IMR-90 (cell line): ENCODE measurements at regions not wholly inside any gene's neighbourhood (a gene's known extent, or its start where the extent isn't known, plus 50 kb on each side); places are given as distances from the start of the nearest gene placed in this dataset.
A peak's percentile ranks its signal among the peaks of the same experiment; 100 is the strongest.

ENCODE experiments used
- ATAC-seq: fragments of 200-7000 bp; cut with Tn5 transposase; 2 replicates; pipeline ENCODE4 v1.9.1; 2020; ENCODE audit warnings: low read depth, mild to moderate bottlenecking, moderate library complexity
- BruUV-seq: library from RNA; stranded (reverse); fragments of 400-500 nt; replicated peaks from 2 replicates; lab custom pipeline; 2021; lab: Mats Ljungman, UMichigan
- CTCF ChIA-PET: fragments of 300-600 bp; formaldehyde crosslinking; extraction: SDS; loops from one replicate; lab custom pipeline; 2021; ENCODE audit warnings: antibody characterized with exemption; lab: Yijun Ruan, JAX
- POLR2A ChIA-PET: fragments of 300-600 bp; sonication (Branson Sonifier 250); formaldehyde crosslinking; loops from one replicate; lab custom pipeline; 2022; ENCODE audit warnings: antibody characterized with exemption; ENCODE audit not compliant: unreplicated experiment; lab: Charles Lee
- DNase-seq: peaks from one replicate; pipeline ENCODE4 v3.0.0; 2013
- H2AFZ ChIP-seq: replicated peaks from 2 replicates; pipeline ENCODE3; 2013; ENCODE audit warnings: low read length, mild to moderate bottlenecking; ENCODE audit not compliant: poor library complexity
- H2AK5ac ChIP-seq: 2 replicates; pipeline ENCODE4 v1.6.1; 2013; ENCODE audit warnings: low read depth, low read length, inconsistent platforms
- H2AK9ac ChIP-seq: replicated peaks from 2 replicates; pipeline ENCODE3; 2013; ENCODE audit warnings: mild to moderate bottlenecking, low read depth, low read length, moderate library complexity; ENCODE audit not compliant: poor library complexity
- H2BK120ac ChIP-seq: 2 replicates; pipeline ENCODE4 v1.6.1; 2013; ENCODE audit warnings: low read depth, low read length, inconsistent platforms
- H2BK15ac ChIP-seq: 3 replicates; pipeline ENCODE4 v1.6.1; 2013; ENCODE audit warnings: low read depth, low read length, inconsistent platforms
- H2BK20ac ChIP-seq: 2 replicates; pipeline ENCODE4 v1.6.1; 2013; ENCODE audit warnings: low read depth, mild to moderate bottlenecking, inconsistent platforms, low read length, moderate library complexity
- H2BK5ac ChIP-seq: 2 replicates; pipeline ENCODE4 v1.6.1; 2013; ENCODE audit warnings: mild to moderate bottlenecking, low read depth, low read length, inconsistent platforms; ENCODE audit not compliant: poor library complexity, severe bottlenecking
- H3K14ac ChIP-seq: replicated peaks from 2 replicates; pipeline ENCODE4 v1.6.1; 2013; ENCODE audit warnings: low read depth, low read length, inconsistent platforms
- H3K18ac ChIP-seq: 2 replicates; pipeline ENCODE4 v1.6.1; 2013; ENCODE audit warnings: low read depth, low read length, control low read depth
- H3K23ac ChIP-seq: 2 replicates; pipeline ENCODE4 v1.6.1; 2013; ENCODE audit warnings: low read depth, low read length, inconsistent platforms
- H3K27ac ChIP-seq: 2 replicates; pipeline ENCODE4 v1.5.1; 2013; ENCODE audit warnings: mild to moderate bottlenecking, control low read depth, low read length; ENCODE audit not compliant: insufficient read depth
- H3K27me3 ChIP-seq: 2 replicates; pipeline ENCODE4 v1.6.1; 2013; ENCODE audit warnings: low read length; ENCODE audit not compliant: control insufficient read depth, insufficient read depth
- H3K36me3 ChIP-seq: 2 replicates; pipeline ENCODE4 v1.6.1; 2013; ENCODE audit warnings: low read length, mixed read lengths; ENCODE audit not compliant: control insufficient read depth, insufficient read depth
- H3K4ac ChIP-seq: 2 replicates; pipeline ENCODE4 v1.6.1; 2013; ENCODE audit warnings: low read depth, low read length, inconsistent platforms
- H3K4me1 ChIP-seq: 2 replicates; pipeline ENCODE4 v1.6.1; 2013; ENCODE audit warnings: low read length, mixed read lengths; ENCODE audit not compliant: control insufficient read depth, insufficient read depth
- H3K4me2 ChIP-seq: 2 replicates; pipeline ENCODE4 v1.6.1; 2013; ENCODE audit warnings: low read depth, mild to moderate bottlenecking, control low read depth, low read length, moderate library complexity
- H3K4me3 ChIP-seq: 2 replicates; pipeline ENCODE4 v1.5.1; 2013; ENCODE audit warnings: low read depth, mild to moderate bottlenecking, control low read depth, low read length, moderate library complexity; ENCODE audit not compliant: insufficient read depth
- H3K56ac ChIP-seq: 2 replicates; pipeline ENCODE4 v1.6.1; 2013; ENCODE audit warnings: low read length, inconsistent platforms; ENCODE audit not compliant: insufficient read depth; ENCODE audit errors: extremely low read depth
- H3K79me1 ChIP-seq, 2 experiments: 2 replicates each; pipeline ENCODE4 v1.6.1; 2013; ENCODE audit warnings: low read length in 2 of 2, inconsistent platforms in 1 of 2, low read depth in 1 of 2
- H3K9ac ChIP-seq: 2 replicates; pipeline ENCODE4 v1.6.1; 2013; ENCODE audit warnings: low read depth, low read length, control low read depth
- H3K9me1 ChIP-seq: 2 replicates; pipeline ENCODE4 v1.6.1; 2013; ENCODE audit warnings: low read length, inconsistent platforms; ENCODE audit not compliant: insufficient read depth
- H3K9me3 ChIP-seq: 2 replicates; pipeline ENCODE4 v1.6.1; 2013; ENCODE audit warnings: low read length; ENCODE audit not compliant: control insufficient read depth, insufficient read depth
- H4K20me1 ChIP-seq: 2 replicates; pipeline ENCODE4 v1.6.1; 2013; ENCODE audit warnings: low read length, inconsistent platforms; ENCODE audit not compliant: insufficient read depth
- H4K5ac ChIP-seq: 2 replicates; pipeline ENCODE4 v1.6.1; 2013; ENCODE audit warnings: mild to moderate bottlenecking, low read depth, low read length, control low read depth
- H4K8ac ChIP-seq, 2 experiments: 2 replicates each; pipeline ENCODE4 v1.6.1; 2013; ENCODE audit warnings: low read depth in 2 of 2, low read length in 2 of 2, control low read depth in 1 of 2, inconsistent platforms in 1 of 2
- H4K91ac ChIP-seq: 2 replicates; pipeline ENCODE4 v1.6.1; 2013; ENCODE audit warnings: low read depth, low read length, inconsistent platforms; ENCODE audit not compliant: insufficient read depth
- BHLHE40 ChIP-seq: fragments of 150-350 bp; IDR thresholded peaks from 2 replicates; pipeline ENCODE4 v1.6.1; 2016; ENCODE audit warnings: mild to moderate bottlenecking, low read depth, low read length
- CEBPB ChIP-seq: IDR thresholded peaks from 2 replicates; pipeline ENCODE4 v1.6.1; 2012; ENCODE audit warnings: low read depth, low read length, improper control_type of control experiment
- CHD1 ChIP-seq: IDR thresholded peaks from 2 replicates; pipeline ENCODE4 v1.6.1; 2012; ENCODE audit warnings: low read depth, low read length, improper control_type of control experiment
- CTCF ChIP-seq: conservative IDR thresholded peaks from 2 replicates; pipeline ENCODE4 v1.5.1; 2012; ENCODE audit warnings: mild to moderate bottlenecking, low read depth, low read length, improper control_type of control experiment
- ELK1 ChIP-seq: fragments of 150-350 bp; IDR thresholded peaks from 2 replicates; pipeline ENCODE4 v1.6.1; 2016; ENCODE audit warnings: low read depth, mild to moderate bottlenecking, low read length, moderate library complexity, borderline replicate concordance
- FOS ChIP-seq: fragments of 150-350 bp; IDR thresholded peaks from 2 replicates; pipeline ENCODE4 v1.6.1; 2016; ENCODE audit warnings: low read depth, low read length
- MAFK ChIP-seq: IDR thresholded peaks from 2 replicates; pipeline ENCODE4 v1.6.1; 2012; ENCODE audit warnings: low read depth, low read length, improper control_type of control experiment
- MAZ ChIP-seq: IDR thresholded peaks from 2 replicates; pipeline ENCODE4 v1.6.1; 2012; ENCODE audit warnings: low read depth, mild to moderate bottlenecking, low read length, improper control_type of control experiment, moderate library complexity, borderline replicate concordance
- MXI1 ChIP-seq: IDR thresholded peaks from 2 replicates; pipeline ENCODE4 v1.6.1; 2012; ENCODE audit warnings: low read depth, mild to moderate bottlenecking, low read length, moderate library complexity, borderline replicate concordance
- NFE2L2 ChIP-seq: fragments of 150-350 bp; IDR thresholded peaks from 2 replicates; pipeline ENCODE4 v1.6.1; 2016; ENCODE audit warnings: low read depth, mild to moderate bottlenecking, low read length
- POLR2A ChIP-seq: IDR thresholded peaks from 2 replicates; pipeline ENCODE4 v1.6.1; 2012; ENCODE audit warnings: mild to moderate bottlenecking, low read depth, low read length
- RAD21 ChIP-seq: IDR thresholded peaks from 2 replicates; pipeline ENCODE4 v1.6.1; 2012; ENCODE audit warnings: low read length, improper control_type of control experiment
- RCOR1 ChIP-seq: IDR thresholded peaks from 2 replicates; pipeline ENCODE4 v1.6.1; 2012; ENCODE audit warnings: mild to moderate bottlenecking, low read length, improper control_type of control experiment; ENCODE audit not compliant: insufficient replicate concordance
- RFX5 ChIP-seq: IDR thresholded peaks from 2 replicates; pipeline ENCODE4 v1.8.0; 2012; ENCODE audit warnings: low read depth, mild to moderate bottlenecking, low read length, moderate library complexity
- SMC3 ChIP-seq: fragments of 150-350 bp; IDR thresholded peaks from 2 replicates; pipeline ENCODE4 v1.6.1; 2016; ENCODE audit warnings: low read depth, mild to moderate bottlenecking, antibody characterized with exemption, low read length, moderate library complexity
- USF2 ChIP-seq: fragments of 150-350 bp; IDR thresholded peaks from 2 replicates; pipeline ENCODE4 v1.6.1; 2017; ENCODE audit warnings: mild to moderate bottlenecking, antibody characterized with exemption, low read length, low read depth
- WGBS, 2 experiments: methylation state at CpG; one replicate each; pipeline versions ENCODE4 v1.1.5 to v1.1.7; 2013; ENCODE audit warnings: missing lambda C conversion rate in 2 of 2; ENCODE audit not compliant: insufficient read length in 1 of 2; ENCODE audit errors: extremely low coverage in 2 of 2; 5-methylcytosine and 5-hydroxymethylcytosine counted together
- dilution Hi-C: fragments of 300-500 bp; cut with HindIII; formaldehyde crosslinking; loops from one replicate; pipeline ENCODE4 v1.14.3; 2018; ENCODE audit warnings: low sequenced_read_pairs; ENCODE audit not compliant: unreplicated experiment
- in situ Hi-C: fragments of 300-500 bp; cut with MboI; formaldehyde crosslinking; loops from 3 replicates; pipeline ENCODE4 v1.14.3; 2019; ENCODE audit warnings: low sequenced_read_pairs, inconsistent platforms, mixed read lengths
- intact Hi-C: fragments of 100-400 bp; cut with micrococcal nuclease; formaldehyde crosslinking; loops from 2 replicates; pipeline ENCODE4 v1.10.0; 2022

- Histone ChIP-seq H2BK20ac (no peak overlapping the region), H3K27me3 (no peaks in the 10 kb centered on the region), H3K9ac (no peak overlapping the region), H2AK9ac (no peak overlapping the region), H2BK15ac (peak overlapping the region; percentile 21; the same call in 1 of the 3 replicates), H3K14ac (no peak overlapping the region), H3K23ac (no peak overlapping the region), H4K91ac (no peak overlapping the region; the same call in 1 of the 2 replicates), H3K36me3 (no peaks in the 10 kb centered on the region), H3K9me1 (0 out of 2 replicates have a peak, but pooled peaks cover 7% of the 10 kb centered on the region), H3K4ac (no peak overlapping the region), H3K56ac (no peak overlapping the region), H3K9me3 (no peaks in the 10 kb centered on the region), H3K27ac (no peak overlapping the region), H2BK5ac (no peak overlapping the region), H3K4me2 (no peak overlapping the region), H4K20me1 (no peaks in the 10 kb centered on the region), H4K5ac (no peak overlapping the region), H3K79me1 (no peaks in the 10 kb centered on the region), H3K18ac (no peak overlapping the region), H2AK5ac (0 out of 2 replicates have a peak overlapping the region, but pooled peaks have one; percentile 30), H4K8ac (no peak overlapping the region), H3K4me1 (peaks cover 2% of the 10 kb centered on the region), H2AFZ (no peak overlapping the region), H2BK120ac (no peak overlapping the region), H3K4me3 (no peak overlapping the region)
- ATAC-seq: no peak
- TF ChIP-seq USF2: no peak
- no peak for TF ChIP-seq RAD21
- TF ChIP-seq MAFK: no peak
- no peak for TF ChIP-seq MXI1
- TF ChIP-seq BHLHE40: no peak
- TF ChIP-seq POLR2A: no peak
- TF ChIP-seq NFE2L2: no peak
- TF ChIP-seq RCOR1: no peak
- TF ChIP-seq SMC3: no peak
- no peak for TF ChIP-seq MAZ
- no peak for TF ChIP-seq CTCF
- no peak for TF ChIP-seq FOS
- TF ChIP-seq ELK1: no peak
- TF ChIP-seq CHD1: no peak
- TF ChIP-seq CEBPB: no peak
- TF ChIP-seq RFX5: no peak
- no peak for DNase-seq
- WGBS, 2 experiments: 83% methylated on average over 1 of the region's 4 CpGs; no CpG with 5 or more reads in 1 of the 2 experiments
- ChIA-PET POLR2A (no interaction called here), CTCF (interaction anchor here (0.7 kb wide), 1 partner anchor 172 kb away, joined by 4 read pairs; no protein-coding TSS in a partner anchor)
- intact Hi-C loops: loop anchor here (10.0 kb wide), 1 partner anchor 497 kb away; no protein-coding TSS in a partner anchor
- in situ Hi-C loops: no loop called here
- no TSS peak for BruUV-seq
- dilution Hi-C loops: no loop called here
Observed at GRCh38 chr2:150091846-150092245, 395.6 kb downstream of the RND3 start.
